Lower leg skin (tissue), 4 donors: ENCODE measurements at regions not wholly inside any gene's neighbourhood (a gene's known extent, or its start where the extent isn't known, plus 50 kb on each side); places are given as distances from the start of the nearest gene placed in this dataset.

Experiments
- DNase-seq, 2 donors: peaks; one replicate each; pipeline ENCODE4 v3.0.0-alpha.2; 2019; ENCODE audit warnings: low spot score in 2 of 2
- H3K4me3 ChIP-seq: fragments of 200-600 bp; sonication (generic); 2 replicates; pipeline ENCODE4 v1.5.1; 2017; ENCODE audit warnings: mild to moderate bottlenecking, low read depth; ENCODE audit not compliant: poor library complexity, severe bottlenecking
- POLR2A ChIP-seq, 2 donors: fragments of 450-650 bp; IDR thresholded peaks; one replicate each; pipeline ENCODE4 v1.6.1; 2016 to 2017; ENCODE audit warnings: antibody characterized with exemption in 2 of 2, mild to moderate bottlenecking in 1 of 2, moderate library complexity in 1 of 2
- WGBS, 2 donors: methylation state at CpG; one replicate each; pipeline ENCODE4 v1.1.5; 2018; 5-methylcytosine and 5-hydroxymethylcytosine counted together
- intact Hi-C: fragments of 100-400 bp; cut with DNase I; formaldehyde crosslinking; loops from one replicate; pipeline ENCODE4 v1.15.0; 2023; ENCODE audit warnings: low total_unique reads
- TF ChIP-seq, protein P1 (sequence below), 3 donors: fragments of 450-650 bp; IDR thresholded peaks; one replicate each; pipeline ENCODE4 v1.5.1; 2016; ENCODE audit warnings: antibody characterized with exemption in 3 of 3, mild to moderate bottlenecking in 3 of 3, moderate library complexity in 2 of 3

DNA sequence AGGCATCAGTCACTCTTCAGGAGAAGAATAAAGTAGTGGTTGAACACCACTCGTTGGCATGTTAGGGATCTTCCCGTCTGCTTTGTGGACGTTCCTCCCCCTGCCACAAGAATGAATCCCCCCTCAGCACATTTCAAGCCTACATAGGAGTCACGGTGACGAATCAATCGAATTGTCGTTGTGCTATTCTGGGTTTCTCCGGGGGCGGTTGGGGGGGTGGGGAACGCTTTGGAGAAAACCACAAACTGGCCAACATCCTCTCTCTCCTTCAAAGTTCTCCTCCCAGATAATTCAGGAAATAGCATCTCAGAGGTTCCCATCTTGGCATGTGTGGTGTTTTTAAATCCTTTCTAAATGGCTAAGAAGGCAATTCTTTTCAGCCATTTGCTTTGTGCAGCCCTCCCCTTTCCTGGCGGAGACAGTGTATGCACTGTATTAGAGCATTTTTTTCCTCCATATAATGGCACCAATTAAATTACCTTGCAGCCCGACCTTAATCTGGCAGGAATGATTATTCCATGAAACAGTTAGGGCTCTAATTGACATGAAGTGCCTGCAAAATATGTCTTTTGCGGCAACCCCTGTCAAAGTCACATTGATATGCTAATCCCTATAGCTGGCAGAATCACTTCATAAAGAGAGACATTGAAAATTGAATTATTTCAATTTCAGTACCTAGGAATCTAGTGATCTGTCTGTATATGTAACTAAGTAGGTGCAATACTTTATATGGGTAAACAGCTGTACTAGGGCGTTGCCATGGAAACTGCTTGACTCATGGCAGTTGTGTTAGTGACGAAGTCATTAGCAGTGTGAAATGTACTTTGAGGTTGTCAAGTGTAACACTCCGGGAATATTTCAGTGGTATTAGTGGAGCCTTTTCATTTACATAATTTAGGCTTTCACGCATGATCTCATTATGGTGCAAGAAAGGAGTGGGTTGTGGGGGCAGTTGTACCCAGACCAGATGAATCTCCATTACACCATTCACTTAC lies 323.4 kb upstream of the SLC14A2 start:
- intact Hi-C loops: no loop called here
- DNase-seq: no peak
- no peak for TF ChIP-seq POLR2A (IDR thresholded peaks at IDR 0.05)
- TF ChIP-seq, protein P1, sequence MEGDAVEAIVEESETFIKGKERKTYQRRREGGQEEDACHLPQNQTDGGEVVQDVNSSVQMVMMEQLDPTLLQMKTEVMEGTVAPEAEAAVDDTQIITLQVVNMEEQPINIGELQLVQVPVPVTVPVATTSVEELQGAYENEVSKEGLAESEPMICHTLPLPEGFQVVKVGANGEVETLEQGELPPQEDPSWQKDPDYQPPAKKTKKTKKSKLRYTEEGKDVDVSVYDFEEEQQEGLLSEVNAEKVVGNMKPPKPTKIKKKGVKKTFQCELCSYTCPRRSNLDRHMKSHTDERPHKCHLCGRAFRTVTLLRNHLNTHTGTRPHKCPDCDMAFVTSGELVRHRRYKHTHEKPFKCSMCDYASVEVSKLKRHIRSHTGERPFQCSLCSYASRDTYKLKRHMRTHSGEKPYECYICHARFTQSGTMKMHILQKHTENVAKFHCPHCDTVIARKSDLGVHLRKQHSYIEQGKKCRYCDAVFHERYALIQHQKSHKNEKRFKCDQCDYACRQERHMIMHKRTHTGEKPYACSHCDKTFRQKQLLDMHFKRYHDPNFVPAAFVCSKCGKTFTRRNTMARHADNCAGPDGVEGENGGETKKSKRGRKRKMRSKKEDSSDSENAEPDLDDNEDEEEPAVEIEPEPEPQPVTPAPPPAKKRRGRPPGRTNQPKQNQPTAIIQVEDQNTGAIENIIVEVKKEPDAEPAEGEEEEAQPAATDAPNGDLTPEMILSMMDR (IDR thresholded peaks at IDR 0.05): no peak
- 72 to 75% methylated on average over 17 of the region's 17 CpGs for WGBS, 2 donors
- H3K4me3 ChIP-seq: no peak overlapping the region

DNA sequence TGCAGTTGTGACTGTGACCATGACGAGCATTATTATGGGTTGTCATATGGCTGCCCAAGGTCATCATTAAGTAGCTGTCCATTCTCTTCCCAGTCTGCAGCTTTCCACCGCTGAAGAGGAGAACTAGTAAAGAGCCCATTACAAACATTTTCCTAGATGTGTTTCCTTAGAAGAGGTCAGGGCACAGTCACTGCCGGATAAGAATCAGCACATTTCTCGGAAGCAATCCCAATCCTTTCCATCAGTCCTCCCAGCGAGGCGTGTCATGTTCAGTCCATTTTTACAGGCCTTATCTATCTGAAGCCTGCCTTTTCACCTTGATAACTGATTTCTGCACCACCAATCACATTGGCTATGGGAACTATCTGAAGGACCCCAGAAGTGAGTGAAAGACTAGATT lies 319.9 kb upstream of the SLC14A2 start:
- DNase-seq: no peak
- no peak for TF ChIP-seq POLR2A (IDR thresholded peaks at IDR 0.05)
- TF ChIP-seq, protein P1 (IDR thresholded peaks at IDR 0.05): no peak
- 92 to 94% methylated on average over 6 of the region's 6 CpGs for WGBS, 2 donors
- H3K4me3 ChIP-seq: no peak overlapping the region
- intact Hi-C loops: no loop called here

DNA sequence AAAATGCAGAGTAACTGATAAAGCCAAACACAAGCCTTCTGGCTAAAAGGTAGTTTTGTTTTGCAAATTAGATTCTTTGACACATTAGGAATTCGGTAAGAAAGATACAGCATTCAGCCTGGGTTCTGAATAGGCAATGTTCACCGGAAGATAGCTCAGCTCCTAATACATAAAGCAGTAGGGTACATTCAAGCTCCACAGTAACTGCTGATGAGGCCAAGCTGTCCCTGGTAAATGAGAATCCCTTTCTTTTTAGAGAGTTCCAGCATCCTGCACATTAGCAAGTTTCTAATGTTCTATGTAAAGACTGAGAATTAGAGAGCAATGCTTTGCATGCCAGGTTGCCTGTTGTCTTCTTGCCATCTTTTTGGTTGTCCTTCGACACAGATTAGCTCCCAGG lies 316.3 kb upstream of the SLC14A2 start:
- DNase-seq: no peak
- intact Hi-C loops: no loop called here
- WGBS, 2 donors: 87 to 90% methylated on average over 3 of the region's 3 CpGs
- no peak overlapping the region for H3K4me3 ChIP-seq
- TF ChIP-seq POLR2A (IDR thresholded peaks at IDR 0.05): no peak
- TF ChIP-seq, protein P1 (IDR thresholded peaks at IDR 0.05): no peak

DNA sequence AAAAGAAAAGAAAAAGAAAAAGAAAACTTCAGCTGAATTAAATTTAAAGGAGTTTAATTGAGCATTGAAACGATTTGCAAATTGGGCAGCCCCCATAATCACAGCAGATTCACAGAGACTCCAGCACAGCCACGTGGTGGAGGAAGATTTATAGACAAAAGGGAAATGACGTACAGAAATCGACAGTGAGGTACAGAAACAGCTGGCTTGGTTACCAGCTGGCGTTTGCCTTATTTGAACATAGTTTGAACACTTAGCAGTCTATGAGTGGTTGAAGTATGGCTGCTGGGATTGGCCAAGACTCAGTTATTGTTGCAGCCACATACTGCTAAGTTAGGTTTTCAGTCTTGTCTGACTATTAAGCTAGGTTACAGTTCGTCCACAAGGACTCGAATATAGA lies 312.2 kb upstream of the SLC14A2 start:
- WGBS, 2 donors: 76% methylated on average over 7 of the region's 7 CpGs
- intact Hi-C loops: no loop called here
- TF ChIP-seq, protein P1 (IDR thresholded peaks at IDR 0.05): no peak
- TF ChIP-seq POLR2A (IDR thresholded peaks at IDR 0.05): no peak
- DNase-seq: no peak
- H3K4me3 ChIP-seq: no peak overlapping the region

DNA sequence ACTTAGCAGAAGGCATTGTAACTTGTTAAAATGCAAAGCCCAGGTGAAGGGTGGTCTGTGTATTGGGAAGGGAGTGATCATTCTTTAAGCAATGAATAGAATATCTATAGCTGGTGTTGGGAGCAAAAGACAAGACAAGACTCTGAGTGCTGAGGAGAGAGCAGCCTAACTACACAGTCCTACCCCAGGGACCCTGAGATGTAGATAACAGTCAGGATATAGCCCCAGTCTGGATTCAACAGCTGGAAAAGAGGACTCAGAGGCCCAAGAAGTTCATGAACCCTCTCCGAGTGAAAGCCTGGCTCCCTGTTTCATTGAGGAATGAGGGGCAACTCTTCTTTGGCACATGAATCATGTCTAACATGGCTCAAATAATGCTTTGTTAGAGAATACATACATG lies 310.7 kb upstream of the SLC14A2 start:
- intact Hi-C loops: no loop called here
- H3K4me3 ChIP-seq: no peak overlapping the region
- 81 to 90% methylated on average over 1 of the region's 1 CpG for WGBS, 2 donors
- TF ChIP-seq, protein P1 (IDR thresholded peaks at IDR 0.05): no peak
- TF ChIP-seq POLR2A (IDR thresholded peaks at IDR 0.05): no peak
- DNase-seq: no peak
